ENCODE measurements at regions not wholly inside any gene's neighbourhood (a gene's known extent, or its start where the extent isn't known, plus 50 kb on each side); places are given as distances from the start of the nearest gene placed in this dataset.
"Not testable (repeated sequence)": the region's sequence is repeated elsewhere in the genome, so short reads cannot be mapped to it uniquely, and the experiment has no call there.

- no peak for DNase-seq
Measured at GRCh38 chr1:168416220-168416619, 127.6 kb downstream of the XCL2 start.

- DNase-seq = no peak
Measured at GRCh38 chr1:168414914-168415313, 128.9 kb downstream of the XCL2 start.

- peak; percentile 52 for DNase-seq
Measured at GRCh38 chr1:168410464-168410863, 129.8 kb downstream of the TBX19 start.

GRCh38 chr1:168408884-168409283, 128.2 kb downstream of the TBX19 start:
- DNase-seq = peak; percentile 68

GRCh38 chr1:168408539-168408865, 127.8 kb downstream of the TBX19 start:
- no peak for DNase-seq

GRCh38 chr1:168407832-168408538, 127.3 kb downstream of the TBX19 start:
- no peak for DNase-seq

- DNase-seq = no peak
Measured at GRCh38 chr1:168405906-168406549, 125.4 kb downstream of the TBX19 start.

GRCh38 chr1:168403140-168403539, 122.5 kb downstream of the TBX19 start:
- DNase-seq = no peak

GRCh38 chr1:168402466-168402865, 121.8 kb downstream of the TBX19 start:
- not testable (repeated sequence) for DNase-seq

GRCh38 chr1:168401341-168401740, 120.7 kb downstream of the TBX19 start:
- no peak for DNase-seq

GRCh38 chr1:168400139-168400538, 119.5 kb downstream of the TBX19 start:
- DNase-seq = no peak

GRCh38 chr1:168397806-168398205, 117.1 kb downstream of the TBX19 start:
- no peak for DNase-seq

- no peak for DNase-seq
Measured at GRCh38 chr1:168396940-168397684, 116.4 kb downstream of the TBX19 start.

- no peak for DNase-seq
Measured at GRCh38 chr1:168396508-168396907, 115.8 kb downstream of the TBX19 start.

- no peak for DNase-seq
Measured at GRCh38 chr1:168394858-168395257, 114.2 kb downstream of the TBX19 start.

- DNase-seq = no peak
Measured at GRCh38 chr1:168392958-168393549, 112.4 kb downstream of the TBX19 start.

- DNase-seq = peak; percentile 30
Measured at GRCh38 chr1:168391851-168392681, 111.4 kb downstream of the TBX19 start.

GRCh38 chr1:168390271-168390670, 109.6 kb downstream of the TBX19 start:
- no peak for DNase-seq

- DNase-seq = no peak
Measured at GRCh38 chr1:168387781-168388760, 107.4 kb downstream of the TBX19 start.

- DNase-seq = peak; percentile 79
Measured at GRCh38 chr1:168386949-168387586, 106.4 kb downstream of the TBX19 start.

- no peak for DNase-seq
Measured at GRCh38 chr1:168386492-168386891, 105.8 kb downstream of the TBX19 start.

All from CD4-positive, alpha-beta T cell treated with Interleukin-10 for 1 hour (primary cell).